ENCODE measurements at regions not wholly inside any gene's neighbourhood (a gene's known extent, or its start where the extent isn't known, plus 50 kb on each side); places are given as distances from the start of the nearest gene placed in this dataset.

- TF ChIP-seq, protein P1, sequence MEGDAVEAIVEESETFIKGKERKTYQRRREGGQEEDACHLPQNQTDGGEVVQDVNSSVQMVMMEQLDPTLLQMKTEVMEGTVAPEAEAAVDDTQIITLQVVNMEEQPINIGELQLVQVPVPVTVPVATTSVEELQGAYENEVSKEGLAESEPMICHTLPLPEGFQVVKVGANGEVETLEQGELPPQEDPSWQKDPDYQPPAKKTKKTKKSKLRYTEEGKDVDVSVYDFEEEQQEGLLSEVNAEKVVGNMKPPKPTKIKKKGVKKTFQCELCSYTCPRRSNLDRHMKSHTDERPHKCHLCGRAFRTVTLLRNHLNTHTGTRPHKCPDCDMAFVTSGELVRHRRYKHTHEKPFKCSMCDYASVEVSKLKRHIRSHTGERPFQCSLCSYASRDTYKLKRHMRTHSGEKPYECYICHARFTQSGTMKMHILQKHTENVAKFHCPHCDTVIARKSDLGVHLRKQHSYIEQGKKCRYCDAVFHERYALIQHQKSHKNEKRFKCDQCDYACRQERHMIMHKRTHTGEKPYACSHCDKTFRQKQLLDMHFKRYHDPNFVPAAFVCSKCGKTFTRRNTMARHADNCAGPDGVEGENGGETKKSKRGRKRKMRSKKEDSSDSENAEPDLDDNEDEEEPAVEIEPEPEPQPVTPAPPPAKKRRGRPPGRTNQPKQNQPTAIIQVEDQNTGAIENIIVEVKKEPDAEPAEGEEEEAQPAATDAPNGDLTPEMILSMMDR (conservative IDR thresholded peaks at IDR 0.05) = no peak
- no peak for TF ChIP-seq ZFX (IDR thresholded peaks at IDR 0.05)
Observed at GRCh38 chr3:168248383-168249204, 152.9 kb upstream of the GOLIM4 start.
